Choroid plexus epithelial cell (primary cell): ENCODE measurements at regions not wholly inside any gene's neighbourhood (a gene's known extent, or its start where the extent isn't known, plus 50 kb on each side); places are given as distances from the start of the nearest gene placed in this dataset.
A peak's percentile ranks its signal among the peaks of the same experiment; 100 is the strongest.

Source experiments
- DNase-seq: peaks from one replicate; pipeline ENCODE4 v3.0.0-alpha.2; 2010; ENCODE audit warnings: low read depth
- H3K4me3 ChIP-seq: 2 replicates; pipeline ENCODE4 v1.5.1; 2011; ENCODE audit warnings: low read depth, mild to moderate bottlenecking, control low read depth, low read length, moderate library complexity
- TF ChIP-seq, protein P1 (sequence below): conservative IDR thresholded peaks from 2 replicates; pipeline ENCODE4 v1.5.1; 2011; ENCODE audit warnings: low read depth, mild to moderate bottlenecking, control low read depth, inconsistent platforms, low read length, moderate library complexity

DNA sequence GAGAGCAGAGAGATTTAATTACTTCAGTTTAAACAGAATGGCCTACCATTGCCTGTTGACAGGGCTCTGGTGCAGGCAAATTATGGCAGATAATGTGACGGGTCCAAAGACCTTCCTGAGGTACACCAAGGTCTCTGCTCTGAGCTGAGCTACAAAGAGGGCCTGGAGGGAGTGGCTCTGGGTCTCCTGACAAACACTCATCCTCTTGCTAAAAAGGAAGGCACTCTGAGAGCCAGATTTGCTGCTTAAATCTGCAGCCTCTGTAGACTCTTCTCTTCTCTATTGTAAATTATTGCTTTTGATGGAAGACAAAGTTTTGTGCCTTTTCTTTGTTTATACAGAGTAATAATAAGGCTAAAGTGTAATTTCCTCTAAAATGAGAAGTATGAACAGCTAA lies 529.5 kb upstream of the FZD8 start:
- H3K4me3 ChIP-seq: no peak overlapping the region
- DNase-seq: no peak
- TF ChIP-seq, protein P1, sequence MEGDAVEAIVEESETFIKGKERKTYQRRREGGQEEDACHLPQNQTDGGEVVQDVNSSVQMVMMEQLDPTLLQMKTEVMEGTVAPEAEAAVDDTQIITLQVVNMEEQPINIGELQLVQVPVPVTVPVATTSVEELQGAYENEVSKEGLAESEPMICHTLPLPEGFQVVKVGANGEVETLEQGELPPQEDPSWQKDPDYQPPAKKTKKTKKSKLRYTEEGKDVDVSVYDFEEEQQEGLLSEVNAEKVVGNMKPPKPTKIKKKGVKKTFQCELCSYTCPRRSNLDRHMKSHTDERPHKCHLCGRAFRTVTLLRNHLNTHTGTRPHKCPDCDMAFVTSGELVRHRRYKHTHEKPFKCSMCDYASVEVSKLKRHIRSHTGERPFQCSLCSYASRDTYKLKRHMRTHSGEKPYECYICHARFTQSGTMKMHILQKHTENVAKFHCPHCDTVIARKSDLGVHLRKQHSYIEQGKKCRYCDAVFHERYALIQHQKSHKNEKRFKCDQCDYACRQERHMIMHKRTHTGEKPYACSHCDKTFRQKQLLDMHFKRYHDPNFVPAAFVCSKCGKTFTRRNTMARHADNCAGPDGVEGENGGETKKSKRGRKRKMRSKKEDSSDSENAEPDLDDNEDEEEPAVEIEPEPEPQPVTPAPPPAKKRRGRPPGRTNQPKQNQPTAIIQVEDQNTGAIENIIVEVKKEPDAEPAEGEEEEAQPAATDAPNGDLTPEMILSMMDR: no peak

DNA sequence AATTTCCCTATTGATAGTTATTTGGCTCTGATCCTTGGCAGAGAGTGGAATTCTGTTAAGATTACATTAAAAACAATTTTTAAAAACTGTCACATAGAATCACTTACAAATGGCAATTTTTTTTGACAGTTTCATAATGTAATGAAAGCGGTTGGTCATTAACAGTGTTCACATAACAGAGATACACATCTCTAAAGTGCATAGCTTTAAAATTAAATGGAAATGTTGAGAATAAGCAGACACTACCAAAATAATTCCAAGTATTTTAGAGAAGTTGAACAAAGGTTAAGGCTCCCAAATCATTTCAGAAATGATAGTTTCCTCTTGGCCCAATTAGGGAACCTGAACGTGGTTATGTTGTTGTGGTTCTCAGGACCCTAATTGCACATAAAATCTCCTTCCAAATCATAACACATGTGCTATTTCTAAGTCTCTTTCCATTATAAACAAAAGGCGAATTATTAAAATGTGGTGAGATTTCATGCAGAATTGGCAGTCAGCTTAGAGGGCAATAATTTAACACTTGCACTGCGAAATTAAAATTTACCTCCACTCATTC lies 528.9 kb upstream of the FZD8 start:
- DNase-seq: no peak
- H3K4me3 ChIP-seq: no peak overlapping the region
- TF ChIP-seq, protein P1: no peak

DNA sequence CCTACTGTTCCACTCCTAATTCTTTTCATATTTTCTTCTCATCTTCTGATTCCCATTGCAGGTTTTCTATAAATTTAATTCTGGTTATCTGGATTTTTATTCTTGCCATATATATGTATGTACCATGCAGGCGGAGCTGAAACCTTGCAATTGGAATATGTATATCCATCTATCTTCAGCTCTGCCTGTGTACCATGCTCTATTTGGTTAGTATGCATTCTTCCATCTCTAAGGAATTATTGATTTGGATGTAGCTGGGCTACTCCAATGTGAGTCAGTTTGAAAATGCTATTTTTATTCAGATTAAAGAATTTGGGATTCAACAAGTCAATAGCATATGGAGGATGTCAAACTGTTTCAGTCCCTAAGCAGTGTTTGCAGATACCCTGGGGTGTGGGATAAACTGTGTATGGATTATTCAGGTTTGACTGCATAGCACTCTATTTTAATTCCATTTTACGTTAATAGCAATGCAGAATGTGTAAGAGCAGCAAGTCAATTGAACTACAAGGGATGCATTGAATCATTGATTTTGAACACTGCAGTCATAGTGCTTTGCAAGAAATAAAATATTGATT lies 528.1 kb upstream of the FZD8 start:
- DNase-seq: no peak
- H3K4me3 ChIP-seq: no peak overlapping the region
- TF ChIP-seq, protein P1: no peak

DNA sequence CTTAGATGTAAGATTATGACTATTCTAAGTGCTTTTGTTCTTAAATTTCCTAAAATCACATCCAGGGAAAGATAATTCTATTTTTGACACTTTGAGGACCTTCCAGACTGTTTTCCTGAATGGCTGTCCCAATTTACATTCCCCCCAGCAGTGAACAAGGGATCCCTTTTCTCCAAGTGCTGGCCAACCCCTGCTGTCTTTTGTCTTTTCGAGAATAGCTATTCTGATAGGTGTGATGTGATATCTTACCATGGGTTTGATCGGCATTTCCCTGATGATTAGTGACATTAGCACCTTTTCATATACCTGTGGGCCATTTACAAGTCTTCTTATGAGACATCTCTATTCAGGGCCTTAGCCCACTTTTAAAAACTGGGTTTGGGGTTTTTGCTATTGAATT lies 526.7 kb upstream of the FZD8 start:
- no peak overlapping the region for H3K4me3 ChIP-seq
- TF ChIP-seq, protein P1: no peak
- DNase-seq: no peak

DNA sequence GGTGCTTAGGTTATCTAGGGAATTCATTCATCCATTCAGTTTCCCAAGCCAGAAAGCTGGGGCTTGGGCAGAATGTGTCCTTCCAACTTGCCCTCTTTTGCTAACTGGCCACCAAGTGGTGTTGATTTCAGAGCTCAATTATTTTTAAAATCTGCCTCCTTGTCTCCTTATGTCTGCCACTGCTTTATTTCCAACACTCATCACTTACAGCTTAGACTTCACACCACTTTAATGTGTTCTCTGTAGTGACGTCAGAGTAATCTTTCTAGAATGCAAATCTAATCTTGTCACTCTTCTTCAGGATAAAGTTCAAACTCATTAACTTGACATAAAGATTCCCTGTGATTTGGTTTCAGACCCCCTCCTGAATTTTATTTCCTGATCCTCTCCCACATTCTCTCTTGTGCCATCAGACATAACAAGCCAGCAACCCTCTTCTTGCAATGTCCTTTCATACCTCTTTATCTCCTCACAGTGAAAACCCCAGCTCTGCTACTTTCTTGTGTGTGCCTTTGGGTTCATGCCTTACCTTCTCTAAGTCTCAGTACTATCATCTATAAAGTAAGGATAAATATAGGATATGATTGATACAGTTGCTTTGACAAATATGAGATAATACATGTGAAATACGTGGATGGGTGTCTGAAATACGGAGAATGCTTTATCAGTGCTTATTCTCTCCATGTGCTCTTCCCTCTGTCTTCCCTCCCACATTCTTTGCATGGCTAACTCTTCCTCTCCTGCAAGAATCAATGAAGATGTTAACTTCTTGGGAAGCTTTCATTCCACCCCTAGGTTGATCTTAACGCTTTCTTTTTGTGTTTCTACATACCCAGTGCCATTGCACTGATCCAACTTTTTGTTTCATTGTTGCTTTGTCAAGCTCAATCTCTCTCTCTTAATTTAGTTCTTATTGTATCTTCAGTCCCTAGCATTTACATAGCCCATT lies 522.7 kb upstream of the FZD8 start:
- DNase-seq: no peak
- no peak overlapping the region for H3K4me3 ChIP-seq
- TF ChIP-seq, protein P1: no peak

DNA sequence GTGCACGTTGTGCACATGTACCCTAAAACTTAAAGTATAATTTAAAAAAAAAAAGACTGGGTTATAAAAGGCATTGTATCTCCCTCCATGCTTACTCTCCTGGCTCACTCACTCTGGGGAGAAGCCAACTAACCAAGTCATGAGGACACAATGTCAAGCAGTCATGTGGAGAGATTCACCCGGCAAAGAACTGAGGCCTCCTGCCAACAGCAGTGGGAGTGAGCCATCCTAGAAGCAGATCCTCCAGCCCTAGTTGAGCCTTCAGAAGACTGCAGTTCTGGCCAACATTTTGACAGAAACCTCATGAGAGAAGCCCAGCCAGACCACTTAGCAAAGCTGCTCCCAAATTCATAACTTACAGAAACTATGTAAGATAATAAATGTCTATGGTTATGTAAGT lies 521.7 kb upstream of the FZD8 start:
- TF ChIP-seq, protein P1: no peak
- no peak overlapping the region for H3K4me3 ChIP-seq
- DNase-seq: peak; percentile 60

DNA sequence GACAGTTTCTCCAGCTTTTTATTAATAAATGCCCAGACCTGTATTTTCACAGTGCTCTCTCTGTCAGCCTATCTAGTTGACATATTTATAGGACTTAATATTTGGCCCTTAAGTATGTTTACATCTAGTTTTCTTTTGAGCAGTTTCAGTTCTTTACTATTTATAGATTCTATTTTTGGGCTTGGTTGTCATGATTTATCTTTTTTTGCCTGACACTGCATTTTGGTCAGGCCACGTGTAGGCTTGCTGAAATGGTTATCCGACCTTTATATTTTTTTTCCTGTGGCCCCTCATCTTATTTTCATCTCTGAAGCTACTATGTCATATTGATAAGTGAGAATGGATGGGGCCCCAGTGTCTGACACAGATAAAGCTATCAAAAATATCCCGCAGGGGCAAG lies 515.4 kb upstream of the FZD8 start:
- TF ChIP-seq, protein P1: no peak
- no peak overlapping the region for H3K4me3 ChIP-seq
- DNase-seq: no peak
